ENCODE measurements at regions not wholly inside any gene's neighbourhood (a gene's known extent, or its start where the extent isn't known, plus 50 kb on each side); places are given as distances from the start of the nearest gene placed in this dataset.

GRCh38 chr10:78260680-78261079 lies 227.0 kb downstream of the RPS24 start:
- Histone ChIP-seq H3K27ac (ENCODE audit: low read length in 2 of 2) (no peak overlapping the region), H3K9me3 (ENCODE audit: control extremely low read depth in 1 of 3, control insufficient read depth in 2 of 3, insufficient read depth in 1 of 3, low read length in 2 of 3) (no peaks in the 10 kb centered on the region), H3K4me2 (replicated peaks; ENCODE audit: low read depth, low read length, poor library complexity, severe bottlenecking) (no peak overlapping the region), H3K79me2 (ENCODE audit: control insufficient read depth, insufficient read depth, low read length) (no peaks in the 10 kb centered on the region), H3K9ac (ENCODE audit: low read length) (no peak overlapping the region), H3K36me3 (replicated peaks in 1 of 2; ENCODE audit: control extremely low read depth in 1 of 2, control insufficient read depth in 1 of 2, extremely low read depth in 1 of 2, insufficient read depth in 2 of 2, low read length in 1 of 2) (no peaks in the 10 kb centered on the region), H3K4me1 (ENCODE audit: control insufficient read depth in 2 of 2, insufficient read depth in 2 of 2, low read length in 2 of 2) (no peaks in the 10 kb centered on the region), H4K20me1 (ENCODE audit: control insufficient read depth, insufficient read depth, low read length, poor library complexity, severe bottlenecking) (no peaks in the 10 kb centered on the region), H2AFZ (ENCODE audit: insufficient read depth, low read depth, low read length, poor library complexity, severe bottlenecking) (no peak overlapping the region), H3K4me3 (ENCODE audit: control extremely low read depth in 1 of 5, extremely low read depth in 1 of 5, insufficient read depth in 1 of 5, low read depth in 2 of 5, low read length in 4 of 5) (no peak overlapping the region), H3K27me3 (replicated peaks in 1 of 4; ENCODE audit: control extremely low read depth in 1 of 4, control insufficient read depth in 3 of 4, insufficient read depth in 4 of 4, low read length in 3 of 4) (peaks cover 0 to 5% (median 0%) of the 10 kb centered on the region in 4 experiments)
- Mint-ChIP-seq H3K4me1 (no peaks in the 10 kb centered on the region), H3K27me3 (peaks cover 11% of the 10 kb centered on the region), H3K9me3 (ENCODE audit: insufficient read depth) (no peaks in the 10 kb centered on the region), H3K27ac (no peak overlapping the region), H3K4me3 (no peak overlapping the region)
- DNase-seq (no peak), ATAC-seq (ENCODE audit: low read depth) (no peak)
- ChIA-PET POLR2A (no interaction called here), CTCF (interaction anchor here (0.6 to 3.9 kb wide), 7 partner anchors 12 to 934 kb away, joined by 3 to 17 read pairs (median 4); no protein-coding TSS in a partner anchor)
- intact Hi-C loops (cut with micrococcal nuclease), result no loop called here
- TF ChIP-seq EZH2 (IDR thresholded peaks at IDR 0.05; ENCODE audit: borderline replicate concordance, insufficient read depth, low read depth, low read length, poor library complexity, severe bottlenecking) (no peak), CTCF (IDR thresholded peaks at IDR 0.05) (no peak)
- 86% methylated on average over 1 of the region's 2 CpGs for WGBS (ENCODE audit: insufficient coverage)

GRCh38 chr10:78261291-78261690 lies 227.6 kb downstream of the RPS24 start:
- H3K4me2 ChIP-seq (replicated peaks; ENCODE audit: low read depth, low read length, poor library complexity, severe bottlenecking), result no peak overlapping the region
- TF ChIP-seq CTCF (IDR thresholded peaks at IDR 0.05) (no peak), EZH2 (IDR thresholded peaks at IDR 0.05; ENCODE audit: borderline replicate concordance, insufficient read depth, low read depth, low read length, poor library complexity, severe bottlenecking) (no peak)
- H3K9ac ChIP-seq (ENCODE audit: low read length), result no peak overlapping the region
- POLR2A ChIA-PET, result no interaction called here
- H3K4me1 ChIP-seq (ENCODE audit: control insufficient read depth in 2 of 2, insufficient read depth in 2 of 2, low read length in 2 of 2), result no peaks in the 10 kb centered on the region
- H3K9me3 ChIP-seq (ENCODE audit: control extremely low read depth in 1 of 3, control insufficient read depth in 2 of 3, insufficient read depth in 1 of 3, low read length in 2 of 3), result no peaks in the 10 kb centered on the region
- no peak for DNase-seq
- no peak for ATAC-seq (ENCODE audit: low read depth)
- no peaks in the 10 kb centered on the region for H4K20me1 ChIP-seq (ENCODE audit: control insufficient read depth, insufficient read depth, low read length, poor library complexity, severe bottlenecking)
- CTCF ChIA-PET, result interaction anchor here (1.0 to 3.9 kb wide), 3 partner anchors 11 to 934 kb away, joined by 4 to 17 read pairs (median 4); no protein-coding TSS in a partner anchor
- intact Hi-C loops (cut with micrococcal nuclease), result no loop called here
- Mint-ChIP-seq H3K4me3 (no peak overlapping the region), H3K27ac (no peak overlapping the region), H3K9me3 (ENCODE audit: insufficient read depth) (no peaks in the 10 kb centered on the region), H3K27me3 (peaks cover 11% of the 10 kb centered on the region), H3K4me1 (no peaks in the 10 kb centered on the region)
- H3K36me3 ChIP-seq (replicated peaks in 1 of 2; ENCODE audit: control extremely low read depth in 1 of 2, control insufficient read depth in 1 of 2, extremely low read depth in 1 of 2, insufficient read depth in 2 of 2, low read length in 1 of 2), result no peaks in the 10 kb centered on the region
- no peak overlapping the region for H3K4me3 ChIP-seq (ENCODE audit: control extremely low read depth in 1 of 5, extremely low read depth in 1 of 5, insufficient read depth in 1 of 5, low read depth in 2 of 5, low read length in 4 of 5)
- peaks cover 0 to 5% (median 0%) of the 10 kb centered on the region in 4 experiments for H3K27me3 ChIP-seq (replicated peaks in 1 of 4; ENCODE audit: control extremely low read depth in 1 of 4, control insufficient read depth in 3 of 4, insufficient read depth in 4 of 4, low read length in 3 of 4)
- H2AFZ ChIP-seq (ENCODE audit: insufficient read depth, low read depth, low read length, poor library complexity, severe bottlenecking), result no peak overlapping the region
- 85% methylated on average over 4 of the region's 4 CpGs for WGBS (ENCODE audit: insufficient coverage)
- H3K27ac ChIP-seq (ENCODE audit: low read length in 2 of 2), result no peak overlapping the region
- no peaks in the 10 kb centered on the region for H3K79me2 ChIP-seq (ENCODE audit: control insufficient read depth, insufficient read depth, low read length)
